Esophagus muscularis mucosa (tissue), 4 donors: ENCODE measurements at regions not wholly inside any gene's neighbourhood (a gene's known extent, or its start where the extent isn't known, plus 50 kb on each side); places are given as distances from the start of the nearest gene placed in this dataset.

Experiments used
- EP300 ChIP-seq: sonication (generic); formaldehyde crosslinking; IDR thresholded peaks from one replicate; pipeline ENCODE4 v1.6.1; 2017; ENCODE audit warnings: antibody characterized with exemption
- POLR2A ChIP-seq: fragments of 450-650 bp; IDR thresholded peaks from one replicate; pipeline ENCODE4 v1.6.1; 2017; ENCODE audit warnings: antibody characterized with exemption, moderate library complexity, mild to moderate bottlenecking, low read depth
- POLR2AphosphoS5 ChIP-seq, 2 donors: sonication (generic); formaldehyde crosslinking; IDR thresholded peaks; one replicate each; pipeline ENCODE4 v1.6.1; 2017; ENCODE audit warnings: antibody characterized with exemption in 2 of 2
- TF ChIP-seq, protein P1 (sequence below), 3 experiments: fragments of 200-600 bp in 2 of 3; fragments of 450-650 bp in 1 of 3; sonication (generic) in 2 of 3; IDR thresholded peaks; one replicate each; pipeline ENCODE4 v1.5.1; 2017 to 2019; ENCODE audit warnings: antibody characterized with exemption in 3 of 3, mild to moderate bottlenecking in 2 of 3, moderate library complexity in 1 of 3

- TF ChIP-seq, protein P1, sequence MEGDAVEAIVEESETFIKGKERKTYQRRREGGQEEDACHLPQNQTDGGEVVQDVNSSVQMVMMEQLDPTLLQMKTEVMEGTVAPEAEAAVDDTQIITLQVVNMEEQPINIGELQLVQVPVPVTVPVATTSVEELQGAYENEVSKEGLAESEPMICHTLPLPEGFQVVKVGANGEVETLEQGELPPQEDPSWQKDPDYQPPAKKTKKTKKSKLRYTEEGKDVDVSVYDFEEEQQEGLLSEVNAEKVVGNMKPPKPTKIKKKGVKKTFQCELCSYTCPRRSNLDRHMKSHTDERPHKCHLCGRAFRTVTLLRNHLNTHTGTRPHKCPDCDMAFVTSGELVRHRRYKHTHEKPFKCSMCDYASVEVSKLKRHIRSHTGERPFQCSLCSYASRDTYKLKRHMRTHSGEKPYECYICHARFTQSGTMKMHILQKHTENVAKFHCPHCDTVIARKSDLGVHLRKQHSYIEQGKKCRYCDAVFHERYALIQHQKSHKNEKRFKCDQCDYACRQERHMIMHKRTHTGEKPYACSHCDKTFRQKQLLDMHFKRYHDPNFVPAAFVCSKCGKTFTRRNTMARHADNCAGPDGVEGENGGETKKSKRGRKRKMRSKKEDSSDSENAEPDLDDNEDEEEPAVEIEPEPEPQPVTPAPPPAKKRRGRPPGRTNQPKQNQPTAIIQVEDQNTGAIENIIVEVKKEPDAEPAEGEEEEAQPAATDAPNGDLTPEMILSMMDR (IDR thresholded peaks at IDR 0.05): no peak
- TF ChIP-seq EP300 (no peak), POLR2A (no peak), POLR2AphosphoS5 (IDR thresholded peaks at IDR 0.05) (no peak)
Measured at GRCh38 chr7:46682836-46683624, 762.0 kb upstream of the IGFBP3 start.
